Ureter (tissue), 1 donor: ENCODE measurements at regions not wholly inside any gene's neighbourhood (a gene's known extent, or its start where the extent isn't known, plus 50 kb on each side); places are given as distances from the start of the nearest gene placed in this dataset.

Experiments
- DNase-seq: peaks from one replicate; pipeline ENCODE4 v3.0.0-alpha.2; 2020; ENCODE audit warnings: low spot score
- donor health status: DM: yes; HTN: yes; CAD: no.

DNA sequence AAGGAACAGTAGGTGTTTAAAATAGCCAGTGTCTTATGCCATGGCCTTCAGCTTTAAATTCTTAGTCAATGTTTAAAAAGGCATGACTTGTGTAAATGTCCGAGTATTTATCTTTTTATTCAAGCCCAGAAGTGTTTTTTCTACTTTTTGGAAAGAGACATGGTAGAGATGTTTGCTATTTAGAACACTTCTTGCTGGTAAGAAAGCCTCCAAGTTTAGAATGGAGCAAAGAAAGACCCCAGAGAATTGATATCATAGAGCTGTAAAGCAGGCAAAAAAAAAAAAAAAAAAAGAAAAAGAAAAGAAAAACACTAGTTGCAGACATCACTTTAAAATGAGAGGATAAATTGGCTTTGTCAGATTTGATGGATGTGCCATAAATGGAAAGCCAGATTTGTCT lies 375.1 kb downstream of the TMEM167A start:
- no peak for DNase-seq

GRCh38 chr5:82699737-82700136 lies 377.5 kb downstream of the TMEM167A start:
- no peak for DNase-seq

- DNase-seq: no peak
Observed at GRCh38 chr5:82698026-82698425, 379.2 kb downstream of the TMEM167A start.

GRCh38 chr5:82694711-82695285 lies 382.4 kb downstream of the TMEM167A start:
- no peak for DNase-seq

DNA sequence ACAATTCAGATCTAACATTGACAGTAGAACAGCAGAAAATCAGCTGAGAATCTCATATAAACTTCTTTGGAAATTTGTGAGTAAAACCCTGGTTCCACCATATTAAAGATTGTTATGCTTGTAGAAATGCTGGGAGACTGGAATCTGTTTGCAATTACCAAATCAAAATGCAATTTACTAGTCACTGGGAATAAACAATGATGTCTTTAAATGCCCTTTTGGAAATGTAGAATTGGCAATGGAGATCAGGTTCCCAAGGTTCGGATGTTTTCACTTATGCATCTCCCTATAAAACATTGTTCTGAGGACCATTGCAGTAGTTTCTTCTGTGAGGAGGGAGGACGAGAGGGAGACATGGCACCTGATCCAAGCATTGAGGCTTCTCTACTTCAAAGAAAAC lies 384.4 kb downstream of the TMEM167A start:
- no peak for DNase-seq

- DNase-seq: no peak
Observed at GRCh38 chr5:82684659-82685058, 392.5 kb downstream of the TMEM167A start.

DNA sequence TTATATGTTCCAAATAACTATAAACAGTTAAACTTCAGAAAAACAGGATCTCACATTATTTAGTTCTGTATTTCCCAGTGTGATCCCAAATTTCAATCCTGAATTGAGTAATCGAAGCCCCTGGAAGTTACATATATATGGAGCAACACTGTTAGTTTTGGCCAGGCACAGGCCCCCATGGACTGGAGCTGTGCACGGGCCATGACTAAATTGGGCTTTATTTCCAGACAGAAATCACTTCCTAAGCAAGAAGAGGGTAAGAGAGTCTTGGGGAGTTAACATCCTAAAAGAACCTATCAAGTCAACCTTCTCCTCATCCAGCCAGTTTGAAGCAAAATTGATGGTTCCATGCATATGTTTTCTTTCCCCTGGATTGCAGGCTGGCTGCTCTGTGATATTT lies 393.0 kb downstream of the TMEM167A start:
- DNase-seq: no peak

GRCh38 chr5:82679660-82680059 lies 397.5 kb downstream of the TMEM167A start:
- DNase-seq: no peak

DNA sequence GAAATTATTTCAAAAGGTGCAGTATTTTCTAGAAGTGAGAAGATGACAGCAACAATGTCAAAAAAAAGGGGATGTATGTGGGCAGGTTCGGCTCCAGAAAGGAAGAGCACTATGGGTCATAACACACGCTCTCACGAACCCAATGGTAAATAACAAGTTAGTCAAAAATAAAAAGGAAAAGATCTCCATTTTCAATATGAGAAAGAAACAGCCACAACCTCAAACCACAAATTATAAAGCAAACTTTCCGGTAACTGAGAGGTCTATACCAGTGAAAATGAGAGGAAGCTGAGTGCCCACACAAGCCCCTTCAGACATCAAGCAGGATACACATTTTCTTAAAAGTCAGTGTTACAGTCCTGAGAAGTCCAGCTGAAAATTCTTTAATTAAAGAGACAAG lies 398.5 kb upstream of the RPS23 start:
- no peak for DNase-seq

DNA sequence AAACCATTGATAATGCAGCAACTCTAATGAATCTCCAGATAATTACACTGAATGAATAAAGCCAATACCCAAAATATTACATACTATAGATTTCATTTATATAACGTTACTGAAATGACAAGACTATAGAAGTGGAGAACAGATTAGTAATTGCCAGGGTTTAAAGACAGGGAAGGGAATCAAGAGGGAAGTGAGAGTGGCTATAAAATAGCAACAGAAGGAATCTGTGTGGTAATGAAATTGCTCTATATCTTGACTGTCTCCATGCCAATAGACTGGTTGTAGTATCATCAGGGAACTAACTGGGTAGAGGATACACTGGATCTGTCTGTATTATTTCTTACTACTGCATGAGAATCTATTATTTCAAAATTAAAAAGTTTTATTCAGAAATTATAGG lies 396.5 kb upstream of the RPS23 start:
- no peak for DNase-seq

- no peak for DNase-seq
Observed at GRCh38 chr5:82673057-82673809, 395.1 kb upstream of the RPS23 start.

- no peak for DNase-seq
Observed at GRCh38 chr5:82670692-82671091, 392.5 kb upstream of the RPS23 start.

DNA sequence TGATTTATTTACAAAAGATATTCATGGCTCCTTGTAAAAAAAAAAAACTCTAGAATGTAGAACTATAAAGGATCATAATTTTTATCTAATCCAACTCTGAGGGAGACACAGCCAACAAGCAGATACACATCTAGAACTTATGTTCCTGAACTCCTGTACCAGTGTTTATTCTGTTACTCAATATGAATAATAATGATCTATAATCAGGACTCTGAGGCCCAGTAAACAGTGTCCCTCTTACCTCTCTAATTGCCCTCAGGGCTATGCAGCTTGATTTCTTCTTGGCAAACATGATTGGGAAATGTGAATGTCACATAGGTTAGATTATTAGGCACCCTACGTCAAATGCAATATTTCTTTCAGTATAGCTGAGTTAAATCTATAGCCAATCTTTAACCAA lies 391.6 kb upstream of the RPS23 start:
- no peak for DNase-seq

- DNase-seq: no peak
Observed at GRCh38 chr5:82666312-82666711, 388.2 kb upstream of the RPS23 start.

GRCh38 chr5:82664732-82665131 lies 386.6 kb upstream of the RPS23 start:
- DNase-seq: no peak

- DNase-seq: no peak
Observed at GRCh38 chr5:82663225-82663624, 385.1 kb upstream of the RPS23 start.

- DNase-seq: no peak
Observed at GRCh38 chr5:82662340-82662739, 384.2 kb upstream of the RPS23 start.

GRCh38 chr5:82661933-82662332 lies 383.8 kb upstream of the RPS23 start:
- no peak for DNase-seq

GRCh38 chr5:82661462-82661861 lies 383.3 kb upstream of the RPS23 start:
- no peak for DNase-seq

DNA sequence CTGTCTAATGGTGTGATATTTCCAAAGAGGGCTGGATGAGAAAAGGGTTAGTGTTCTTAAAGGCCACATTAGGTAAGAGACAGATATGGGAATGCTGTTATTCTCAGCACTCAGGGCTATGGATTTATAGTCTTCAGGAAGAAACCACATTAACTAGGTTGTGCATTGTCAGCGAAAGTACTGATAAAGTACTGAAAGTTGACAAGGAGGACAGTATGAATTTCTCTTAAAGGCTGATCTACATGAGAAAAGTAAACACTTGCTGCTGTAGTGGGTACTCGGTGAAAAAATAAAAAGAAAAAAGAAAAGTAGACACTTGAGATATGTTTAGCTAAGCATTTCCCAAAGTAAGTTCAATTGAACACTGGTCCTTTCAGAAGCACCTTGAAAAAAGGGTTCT lies 381.0 kb upstream of the RPS23 start:
- DNase-seq: no peak

- no peak for DNase-seq
Observed at GRCh38 chr5:82657033-82657699, 379.0 kb upstream of the RPS23 start.

GRCh38 chr5:82656341-82656761 lies 378.2 kb upstream of the RPS23 start:
- no peak for DNase-seq

- no peak for DNase-seq
Observed at GRCh38 chr5:82655078-82655477, 376.9 kb upstream of the RPS23 start.
